H1 (cell line): ENCODE measurements at regions not wholly inside any gene's neighbourhood (a gene's known extent, or its start where the extent isn't known, plus 50 kb on each side); places are given as distances from the start of the nearest gene placed in this dataset.

Experiments used
- POU5F1 ChIP-seq: IDR thresholded peaks from 2 replicates; pipeline ENCODE4 v1.6.1; 2011; ENCODE audit warnings: low read depth, mild to moderate bottlenecking, low read length, moderate library complexity

- TF ChIP-seq POU5F1 = no peak
These were observed 294.4 kb upstream of the IRX5 start (continued) for GRCh38 chr16:54636221-54636793.
